C4-2B (cell line): ENCODE measurements at regions not wholly inside any gene's neighbourhood (a gene's known extent, or its start where the extent isn't known, plus 50 kb on each side); places are given as distances from the start of the nearest gene placed in this dataset.
"Not testable (repeated sequence)": the region's sequence is repeated elsewhere in the genome, so short reads cannot be mapped to it uniquely, and the experiment has no call there.

Experiments
- H3K27ac ChIP-seq: fragments of 450-650 bp; 2 replicates; pipeline ENCODE4 v1.5.1; 2017
- CTCF ChIP-seq: fragments of 450-650 bp; conservative IDR thresholded peaks from 2 replicates; pipeline ENCODE4 v1.5.1; 2017; ENCODE audit warnings: mild to moderate bottlenecking
- ZFX ChIP-seq: fragments of 450-650 bp; IDR thresholded peaks from 2 replicates; pipeline ENCODE4 v1.6.1; 2017

GRCh38 chr6:169367507-169367906 lies 113.9 kb upstream of the THBS2 start:
- H3K27ac ChIP-seq: no peak overlapping the region
- no peak for TF ChIP-seq ZFX
- no peak for TF ChIP-seq CTCF

- TF ChIP-seq CTCF: no peak
- no peak for TF ChIP-seq ZFX
- H3K27ac ChIP-seq: no peak overlapping the region
Observed at GRCh38 chr6:169366258-169366901, 112.7 kb upstream of the THBS2 start.

GRCh38 chr6:169365567-169366257 lies 112.1 kb upstream of the THBS2 start:
- no peak overlapping the region for H3K27ac ChIP-seq
- TF ChIP-seq ZFX (no peak), CTCF (no peak)

GRCh38 chr6:169363590-169363989 lies 109.9 kb upstream of the THBS2 start:
- TF ChIP-seq CTCF (no peak), ZFX (no peak)
- no peak overlapping the region for H3K27ac ChIP-seq

- H3K27ac ChIP-seq: no peak overlapping the region
- TF ChIP-seq CTCF: no peak
- TF ChIP-seq ZFX: no peak
Observed at GRCh38 chr6:169362501-169363121, 109.0 kb upstream of the THBS2 start.

- H3K27ac ChIP-seq: not testable (repeated sequence)
Observed at GRCh38 chr6:169355001-169355400, 101.4 kb upstream of the THBS2 start.

- no peak overlapping the region for H3K27ac ChIP-seq
- TF ChIP-seq CTCF (no peak), ZFX (no peak)
Observed at GRCh38 chr6:169345146-169345545, 91.5 kb upstream of the THBS2 start.
